ENCODE measurements at regions not wholly inside any gene's neighbourhood (a gene's known extent, or its start where the extent isn't known, plus 50 kb on each side); places are given as distances from the start of the nearest gene placed in this dataset.

GRCh38 chr9:26334706-26335105 is 557.9 kb downstream of the CAAP1 start:
- TF ChIP-seq TAF1 (IDR thresholded peaks at IDR 0.05; ENCODE audit: borderline replicate concordance, insufficient read depth, low read length) (no peak), REST (IDR thresholded peaks at IDR 0.05; ENCODE audit: insufficient read depth in 1 of 2, low read depth in 2 of 2, low read length in 2 of 2) (no peak), SIN3A (IDR thresholded peaks at IDR 0.05; ENCODE audit: borderline replicate concordance, insufficient read depth, low read length) (no peak), POLR2AphosphoS5 (IDR thresholded peaks at IDR 0.05; ENCODE audit: low read depth, low read length) (no peak), FOXP2 (optimal IDR thresholded peaks at IDR 0.05; ENCODE audit: borderline replicate concordance, extremely low read depth, extremely low read length, insufficient read depth) (no peak)

- TF ChIP-seq POLR2AphosphoS5 (IDR thresholded peaks at IDR 0.05; ENCODE audit: low read depth, low read length) = no peak
These were observed 561.4 kb downstream of the CAAP1 start for GRCh38 chr9:26331223-26331622.

GRCh38 chr9:26329974-26330373 is 562.6 kb downstream of the CAAP1 start:
- TF ChIP-seq SIN3A (IDR thresholded peaks at IDR 0.05; ENCODE audit: borderline replicate concordance, insufficient read depth, low read length) (no peak), FOXP2 (optimal IDR thresholded peaks at IDR 0.05; ENCODE audit: borderline replicate concordance, extremely low read depth, extremely low read length, insufficient read depth) (no peak), TAF1 (IDR thresholded peaks at IDR 0.05; ENCODE audit: borderline replicate concordance, insufficient read depth, low read length) (no peak), REST (IDR thresholded peaks at IDR 0.05; ENCODE audit: insufficient read depth in 1 of 2, low read depth in 2 of 2, low read length in 2 of 2) (no peak), POLR2AphosphoS5 (IDR thresholded peaks at IDR 0.05; ENCODE audit: low read depth, low read length) (no peak)

GRCh38 chr9:26326563-26326962 is 566.0 kb downstream of the CAAP1 start:
- no peak for TF ChIP-seq TAF1 (IDR thresholded peaks at IDR 0.05; ENCODE audit: borderline replicate concordance, insufficient read depth, low read length)
- TF ChIP-seq FOXP2 (optimal IDR thresholded peaks at IDR 0.05; ENCODE audit: borderline replicate concordance, extremely low read depth, extremely low read length, insufficient read depth) = no peak
- no peak for TF ChIP-seq SIN3A (IDR thresholded peaks at IDR 0.05; ENCODE audit: borderline replicate concordance, insufficient read depth, low read length)
- TF ChIP-seq REST (IDR thresholded peaks at IDR 0.05; ENCODE audit: insufficient read depth in 1 of 2, low read depth in 2 of 2, low read length in 2 of 2) = no peak
- no peak for TF ChIP-seq POLR2AphosphoS5 (IDR thresholded peaks at IDR 0.05; ENCODE audit: low read depth, low read length)

- no peak for TF ChIP-seq SIN3A (IDR thresholded peaks at IDR 0.05; ENCODE audit: borderline replicate concordance, insufficient read depth, low read length)
- TF ChIP-seq FOXP2 (optimal IDR thresholded peaks at IDR 0.05; ENCODE audit: borderline replicate concordance, extremely low read depth, extremely low read length, insufficient read depth) = no peak
- TF ChIP-seq REST (IDR thresholded peaks at IDR 0.05; ENCODE audit: insufficient read depth in 1 of 2, low read depth in 2 of 2, low read length in 2 of 2) = no peak
- no peak for TF ChIP-seq TAF1 (IDR thresholded peaks at IDR 0.05; ENCODE audit: borderline replicate concordance, insufficient read depth, low read length)
- no peak for TF ChIP-seq POLR2AphosphoS5 (IDR thresholded peaks at IDR 0.05; ENCODE audit: low read depth, low read length)
These were observed 567.2 kb downstream of the CAAP1 start for GRCh38 chr9:26325444-26325829.

All from PFSK-1 (cell line).